ENCODE measurements at regions not wholly inside any gene's neighbourhood (a gene's known extent, or its start where the extent isn't known, plus 50 kb on each side); places are given as distances from the start of the nearest gene placed in this dataset.

DNA sequence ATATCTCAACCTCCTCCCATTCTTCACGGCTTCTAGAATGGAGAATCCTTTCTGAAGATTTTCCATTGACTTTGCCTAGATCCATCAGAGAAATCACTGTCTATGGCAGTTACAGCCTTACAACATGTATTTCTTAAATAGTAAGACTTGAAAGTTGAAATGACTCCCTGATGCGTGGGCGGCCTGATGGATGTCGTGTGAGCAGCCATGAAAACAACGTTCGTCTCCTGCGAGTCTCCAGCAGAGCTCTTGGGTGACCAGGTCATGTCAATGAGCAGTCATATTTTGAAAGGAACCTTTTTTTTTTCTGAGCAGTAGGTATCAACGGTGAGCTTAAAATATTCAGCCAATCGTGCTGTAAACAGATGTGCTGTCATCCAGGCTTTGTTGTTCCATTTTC, 139.9 kb upstream of the C14orf180 start:
- no peak for DNase-seq (ENCODE audit: low read depth)

DNA sequence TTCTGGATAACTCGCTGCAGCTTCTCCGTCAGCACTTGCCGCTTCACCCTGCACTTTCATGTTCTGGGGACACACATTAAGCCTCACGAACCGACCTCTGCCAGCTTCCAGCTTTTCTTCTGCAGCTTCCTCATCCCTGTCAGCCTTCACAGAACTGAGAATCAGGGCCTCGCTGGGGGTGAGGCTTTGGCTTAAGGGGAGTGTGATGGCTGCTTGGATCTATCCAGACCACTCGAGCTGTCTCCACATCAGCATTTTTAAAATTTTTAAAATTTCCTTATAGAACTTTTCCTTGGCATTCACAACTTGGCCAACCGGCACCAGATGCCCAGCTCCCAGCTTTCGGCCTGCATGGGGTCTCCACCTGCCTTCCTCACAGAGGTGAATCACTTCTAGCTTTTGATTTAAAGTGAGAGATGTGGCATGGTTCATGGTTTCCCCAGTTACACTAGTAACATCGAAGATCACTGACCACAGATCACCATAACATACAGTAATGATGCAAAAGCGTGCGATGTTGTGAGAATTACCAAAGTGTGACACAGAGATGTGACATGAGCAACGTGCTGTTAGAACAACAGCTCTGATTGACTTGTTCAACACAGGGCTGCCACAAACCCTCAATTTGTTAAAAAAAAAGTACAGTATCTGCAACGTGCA, 139.1 kb upstream of the C14orf180 start:
- DNase-seq (ENCODE audit: low read depth): no peak

DNA sequence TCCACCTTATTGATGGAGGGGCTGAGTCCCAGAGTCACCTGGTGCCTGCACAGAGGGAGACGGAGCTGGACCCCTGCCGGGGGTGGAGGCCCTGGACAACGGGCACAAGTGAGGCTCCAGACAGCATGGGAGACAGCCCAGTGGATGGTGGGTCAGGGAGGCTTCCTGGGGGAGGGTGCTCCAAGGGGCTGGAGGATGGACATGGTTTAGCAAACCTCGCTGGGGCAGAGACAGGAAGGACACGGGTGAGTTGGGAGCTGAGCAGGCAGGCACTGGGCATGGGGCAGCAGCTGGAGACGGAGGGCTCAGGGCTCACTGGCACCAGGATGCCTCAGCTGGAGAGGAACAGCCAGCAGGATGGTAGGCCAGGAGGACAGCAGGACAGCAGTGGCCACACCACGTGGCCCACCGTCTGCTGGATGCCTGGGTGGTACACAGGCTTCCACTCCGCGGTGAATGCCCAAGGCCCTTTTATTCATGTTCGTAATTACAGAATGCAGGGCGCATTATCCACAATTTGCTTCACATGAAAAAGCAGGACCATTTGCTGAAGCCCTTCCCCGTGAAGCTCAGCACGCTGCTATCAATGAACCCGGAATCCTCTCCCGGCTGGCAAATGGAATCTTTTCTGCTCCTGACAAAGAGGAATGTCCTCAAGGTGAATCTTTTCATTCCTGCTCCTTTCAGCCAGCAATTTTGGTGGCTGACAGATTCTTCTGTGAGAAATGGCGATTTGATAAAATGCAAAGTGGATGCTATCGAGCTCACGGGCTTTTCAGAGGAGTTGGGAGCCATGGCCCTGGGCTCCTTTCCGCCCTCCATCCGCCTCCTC, 138.1 kb upstream of the C14orf180 start:
- DNase-seq (ENCODE audit: low read depth): no peak

DNA sequence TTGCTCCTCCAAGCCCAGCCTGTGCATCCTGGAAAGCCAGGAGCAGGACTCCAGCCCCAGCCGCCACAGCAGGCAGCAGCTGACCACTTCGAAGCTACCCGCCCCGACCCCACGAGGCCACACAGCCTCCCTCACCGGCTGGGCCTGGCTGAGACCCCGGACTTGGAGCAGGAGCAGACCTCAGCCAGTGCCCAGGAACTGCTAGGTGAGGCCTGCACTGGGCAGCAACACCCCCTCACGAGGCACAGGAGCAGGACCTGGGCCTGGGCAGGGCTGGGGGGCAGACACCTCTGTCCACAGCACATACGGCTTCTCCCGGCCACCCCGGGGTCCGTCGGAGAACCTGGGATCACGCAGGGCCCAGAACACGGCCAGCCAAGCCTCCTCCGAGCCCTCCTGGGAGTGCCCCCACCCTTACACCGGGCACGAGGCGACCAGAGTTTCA, 137.4 kb upstream of the C14orf180 start:
- DNase-seq (ENCODE audit: low read depth): no peak

DNA sequence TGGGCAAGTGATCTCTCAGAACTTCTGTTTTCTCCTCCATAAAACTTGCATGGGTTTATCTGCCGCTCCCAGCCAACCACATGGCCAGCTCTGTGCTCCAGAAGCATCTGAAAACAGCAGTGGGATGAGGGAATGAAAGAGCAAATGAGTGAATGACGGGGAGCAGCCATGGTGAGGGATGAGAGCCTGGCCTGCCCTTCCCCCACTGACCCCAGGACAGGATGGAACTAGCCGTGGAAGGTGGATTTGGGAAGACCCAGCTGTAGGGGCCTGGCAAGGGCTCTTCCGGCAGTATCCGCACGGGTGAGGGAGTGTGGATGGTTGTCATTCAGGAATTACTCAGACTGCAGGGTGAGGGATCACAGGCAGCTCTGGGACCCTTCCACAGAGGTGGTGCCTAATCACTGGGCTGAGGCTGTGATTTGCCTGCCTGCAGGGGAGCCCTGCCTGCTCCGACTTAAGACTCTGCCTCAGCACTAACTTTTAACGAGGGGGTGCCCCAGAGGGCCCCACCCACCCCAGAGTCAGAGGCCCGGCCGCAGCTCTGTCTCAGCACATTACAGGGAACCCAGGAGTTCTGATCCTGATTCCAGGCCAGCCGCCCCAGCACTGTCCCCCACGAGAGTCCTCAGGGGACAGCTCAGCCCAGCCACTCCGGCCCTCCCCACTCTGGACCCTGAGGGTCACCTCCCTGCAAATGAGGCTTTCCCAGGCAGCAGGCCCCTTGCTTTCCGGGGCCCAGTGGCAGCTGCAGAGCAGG, 136.8 kb upstream of the C14orf180 start:
- DNase-seq (ENCODE audit: low read depth): no peak

DNA sequence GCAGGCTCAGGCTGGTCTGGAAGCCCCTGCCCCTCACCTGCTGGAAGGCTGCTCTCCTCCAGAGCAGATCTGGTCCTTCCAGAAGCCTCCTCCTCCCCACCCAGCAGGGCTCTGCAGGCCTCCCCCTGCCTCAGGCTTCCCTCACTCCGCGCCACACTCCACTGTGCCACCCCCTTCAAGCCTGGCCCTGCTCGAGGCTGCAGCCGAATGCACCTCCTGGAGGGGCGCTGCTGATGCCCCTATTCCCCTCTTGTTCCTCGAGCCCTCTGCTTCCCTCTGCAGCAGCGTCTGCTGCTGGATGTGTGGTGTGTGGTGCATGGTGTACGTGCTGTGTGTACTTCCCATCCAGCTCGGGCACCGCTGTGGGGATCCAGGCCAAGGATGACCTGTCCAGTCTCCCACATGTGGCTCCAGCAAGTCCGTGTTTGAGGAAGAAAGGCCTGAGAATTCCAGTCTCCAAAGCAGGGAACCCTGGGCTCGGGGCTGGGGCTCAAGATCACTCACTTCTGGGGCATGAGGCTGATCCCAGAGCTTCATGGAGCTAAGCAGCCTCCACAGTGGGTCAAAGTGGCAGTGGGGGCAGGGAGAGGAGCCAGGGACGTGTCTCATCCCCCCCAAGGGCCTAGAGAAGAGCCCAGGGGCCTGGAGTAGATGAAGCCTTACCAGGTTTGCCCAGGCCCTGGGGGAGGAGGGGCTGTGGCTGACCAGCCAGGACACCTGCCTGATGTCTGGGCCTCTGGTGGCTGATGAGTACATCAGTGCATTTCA, 136.0 kb upstream of the C14orf180 start:
- no peak for DNase-seq (ENCODE audit: low read depth)

DNA sequence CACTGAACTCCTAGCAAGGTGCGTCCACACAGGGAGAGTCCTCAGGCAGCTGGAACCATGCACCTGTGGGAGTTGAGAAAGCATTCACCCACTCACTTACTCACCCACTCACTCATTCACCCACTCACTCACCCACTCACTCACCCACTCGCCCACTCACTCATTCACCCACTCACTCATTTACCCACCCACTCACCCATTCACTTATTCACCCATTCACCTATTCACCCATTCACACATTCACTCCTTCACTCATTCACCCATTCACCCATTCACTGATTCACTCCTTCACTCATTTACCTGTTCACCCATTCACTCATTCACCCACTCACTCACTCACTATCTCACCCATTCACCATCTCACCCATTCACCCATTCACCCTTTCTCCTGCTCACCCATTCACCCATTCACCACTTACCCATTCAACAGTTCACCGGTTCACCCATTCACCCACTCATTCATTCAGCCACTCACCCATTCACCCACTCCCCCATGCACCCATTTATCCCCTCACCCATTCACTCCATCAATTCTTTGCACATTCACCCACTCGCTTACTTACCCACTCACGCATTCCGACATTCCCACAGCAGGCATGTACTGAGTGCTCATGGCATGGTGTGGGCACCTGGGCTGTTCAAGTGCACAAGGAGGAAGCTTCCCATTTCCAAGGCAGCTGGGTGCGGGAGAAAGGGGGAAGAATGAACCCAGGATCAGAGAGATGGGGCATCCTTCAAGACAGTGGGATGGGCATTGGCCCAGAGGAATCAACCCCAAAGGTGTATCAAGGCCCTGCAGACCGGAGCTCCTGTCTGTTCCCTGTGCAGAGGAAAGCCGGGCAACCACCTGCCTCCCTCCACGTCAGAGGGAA, 135.2 kb upstream of the C14orf180 start:
- DNase-seq (ENCODE audit: low read depth): no peak

DNA sequence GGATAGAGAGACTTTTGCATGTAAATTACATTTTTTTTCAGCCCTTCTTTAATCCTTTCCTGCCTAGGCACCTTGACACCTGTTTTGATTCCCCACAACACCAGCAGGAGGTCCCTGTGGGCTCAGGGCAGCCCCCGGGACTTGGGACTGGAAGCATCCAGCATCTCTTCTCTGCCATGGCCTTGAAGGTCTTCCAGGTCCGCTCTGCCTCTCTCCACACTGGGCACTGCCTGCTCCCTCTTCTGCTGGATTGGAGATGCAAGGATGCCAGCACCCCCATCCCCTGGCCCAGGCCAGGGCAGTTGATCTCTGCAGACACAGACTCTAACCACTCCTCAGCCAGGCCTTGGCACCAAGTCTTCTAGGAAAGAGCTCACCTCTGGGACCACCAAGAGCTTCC, 134.5 kb upstream of the C14orf180 start:
- DNase-seq (ENCODE audit: low read depth): no peak

DNA sequence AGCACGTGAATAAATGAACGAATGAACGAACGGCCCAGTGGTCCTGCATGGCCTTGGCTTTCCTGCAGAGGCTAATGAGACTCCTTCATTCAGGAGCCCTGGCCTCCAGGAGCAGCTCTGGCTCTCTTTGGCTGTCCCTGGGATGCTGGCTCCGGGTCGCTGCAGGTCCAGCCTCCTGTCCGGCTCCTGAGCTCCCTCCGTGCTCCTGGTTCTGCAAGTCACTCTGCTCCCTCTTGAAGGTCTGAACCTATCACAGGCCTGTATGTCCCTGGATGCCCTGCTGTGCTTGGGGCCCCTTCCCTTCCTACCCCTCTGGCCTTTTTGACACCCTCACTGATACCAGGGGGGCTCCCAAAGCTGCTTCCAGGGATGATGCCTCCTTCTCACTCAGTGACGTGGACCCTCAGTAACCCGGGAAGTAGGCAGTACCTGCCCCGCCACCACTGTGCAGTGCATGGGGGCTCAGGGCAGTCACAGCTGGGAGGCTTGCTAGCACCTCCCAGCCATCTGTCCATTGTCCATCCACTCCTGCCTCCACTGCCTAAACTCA, 133.7 kb upstream of the C14orf180 start:
- no peak for DNase-seq (ENCODE audit: low read depth)

DNA sequence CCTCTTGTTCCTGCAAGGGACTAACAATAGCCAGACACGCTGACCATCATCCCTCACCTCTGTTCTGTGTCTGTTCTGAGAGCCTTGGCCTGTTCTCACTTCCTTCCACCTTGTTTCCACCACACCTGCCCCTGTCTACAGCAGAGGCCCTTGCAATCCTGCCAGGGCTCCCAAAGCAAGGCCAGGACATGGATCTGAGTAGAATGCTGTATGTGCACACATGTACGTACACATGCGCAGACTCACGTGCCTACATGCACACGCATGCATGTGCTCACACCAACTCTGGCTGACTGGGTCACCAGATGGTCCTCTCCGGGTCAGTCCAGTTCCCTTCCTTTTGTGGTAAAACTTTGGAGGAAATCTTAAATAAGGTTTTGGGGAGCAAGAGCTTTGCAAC, 133.0 kb upstream of the C14orf180 start:
- DNase-seq (ENCODE audit: low read depth): no peak

DNA sequence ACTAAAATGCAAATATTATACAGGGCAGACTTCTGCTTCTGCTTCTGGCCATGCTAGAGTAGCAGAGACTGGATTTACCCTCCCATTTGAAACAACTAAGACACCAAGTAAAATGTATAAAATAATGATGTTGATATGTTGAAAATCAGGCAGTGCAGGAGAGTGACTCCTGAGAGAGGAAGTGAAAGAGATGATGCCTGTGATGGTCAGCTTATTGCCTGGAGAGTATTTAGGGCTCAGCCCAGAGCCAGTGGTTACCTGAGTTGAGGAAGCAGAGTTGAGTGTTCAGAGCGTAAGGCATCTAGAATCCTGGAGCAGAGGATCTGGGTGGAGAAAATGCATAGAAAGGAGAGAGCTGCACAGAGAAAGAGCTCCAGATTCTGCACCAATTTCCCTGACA, 131.8 kb upstream of the C14orf180 start:
- no peak for DNase-seq (ENCODE audit: low read depth)

DNA sequence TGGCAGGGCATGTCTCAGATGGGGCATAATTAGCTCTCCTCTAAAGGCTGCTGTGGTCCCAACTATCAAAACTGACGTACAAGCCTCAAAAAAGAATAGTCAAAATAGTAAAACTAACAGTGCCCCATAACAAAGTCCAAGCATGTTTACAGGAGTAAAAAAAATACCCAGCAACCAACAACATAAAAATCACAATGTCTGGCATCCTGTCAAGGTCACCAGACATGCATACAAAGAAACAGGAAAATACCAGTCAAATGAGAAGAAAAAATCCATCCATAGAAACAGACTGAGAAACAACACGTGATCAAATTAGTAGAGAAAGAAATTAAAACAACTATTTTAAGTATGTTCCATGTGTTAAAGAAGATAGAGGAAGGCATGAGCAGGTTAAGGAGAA, 131.2 kb upstream of the C14orf180 start:
- DNase-seq (ENCODE audit: low read depth): no peak

DNA sequence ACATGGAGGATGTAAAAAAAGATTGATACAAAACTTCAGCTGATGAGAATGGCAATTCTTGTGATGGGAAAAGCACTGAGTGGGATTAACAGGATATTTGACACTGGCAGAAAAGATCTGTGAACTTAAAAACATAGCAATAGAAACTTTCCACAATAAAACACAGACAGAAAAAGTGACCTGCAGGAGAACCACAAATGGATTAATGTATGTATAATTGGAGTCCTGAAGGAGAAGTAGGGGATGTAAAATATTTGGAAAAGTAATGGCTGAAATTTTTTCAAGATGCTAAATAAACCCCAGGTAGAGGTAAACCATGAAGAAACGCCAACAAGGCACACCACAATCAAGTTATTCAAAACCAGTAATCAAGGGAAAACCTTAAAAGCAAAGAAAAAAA, 130.8 kb upstream of the C14orf180 start:
- no peak for DNase-seq (ENCODE audit: low read depth)

DNA sequence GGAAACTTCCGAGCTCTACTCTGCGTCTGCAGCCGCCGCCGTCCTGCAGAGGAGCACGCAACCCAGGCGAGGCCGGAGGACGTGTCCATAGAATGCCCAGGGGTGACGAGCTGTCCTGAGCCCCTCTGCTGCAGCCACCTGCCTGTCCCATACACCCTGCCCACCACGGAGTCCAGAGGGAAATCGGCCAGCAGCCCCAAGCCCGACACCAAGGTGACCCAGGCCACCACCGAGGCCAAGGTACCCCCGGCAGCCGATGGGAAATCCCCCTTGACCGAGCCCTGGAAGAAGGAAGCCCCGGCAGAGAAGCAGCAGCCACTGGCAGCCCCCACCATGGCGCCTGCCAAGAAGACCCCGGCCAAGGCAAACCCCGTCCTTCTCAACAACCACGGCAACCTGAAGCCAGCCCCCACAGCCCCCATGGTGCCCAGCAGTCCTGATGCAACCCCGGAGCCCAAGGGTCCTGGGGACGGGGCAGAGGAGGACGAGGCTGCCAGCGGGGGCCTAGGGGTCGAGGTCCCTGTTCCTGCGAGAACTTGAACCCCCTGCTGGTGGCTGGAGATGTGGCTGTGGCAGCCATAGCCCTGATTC, 128.7 kb upstream of the C14orf180 start:
- DNase-seq (ENCODE audit: low read depth): no peak

DNA sequence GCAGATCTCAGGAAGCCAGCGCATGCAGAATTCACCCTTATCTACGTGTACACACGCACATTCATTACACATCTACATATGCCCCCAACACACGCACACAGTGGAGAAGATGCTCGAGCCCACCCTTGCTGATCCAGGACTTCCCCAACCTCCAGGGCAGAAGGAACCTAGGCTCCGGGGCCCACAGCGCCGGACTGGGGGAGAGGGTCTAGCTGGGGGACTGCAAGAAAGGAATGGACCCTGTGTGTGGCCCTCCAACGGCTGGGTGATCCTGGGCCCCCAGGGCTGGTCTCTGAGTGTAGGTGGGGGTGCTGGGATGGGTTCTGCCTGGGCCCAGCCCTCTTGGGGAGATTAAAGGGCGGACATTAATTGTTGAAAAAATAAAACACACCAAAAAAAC, 128.1 kb upstream of the C14orf180 start:
- DNase-seq (ENCODE audit: low read depth): no peak

DNA sequence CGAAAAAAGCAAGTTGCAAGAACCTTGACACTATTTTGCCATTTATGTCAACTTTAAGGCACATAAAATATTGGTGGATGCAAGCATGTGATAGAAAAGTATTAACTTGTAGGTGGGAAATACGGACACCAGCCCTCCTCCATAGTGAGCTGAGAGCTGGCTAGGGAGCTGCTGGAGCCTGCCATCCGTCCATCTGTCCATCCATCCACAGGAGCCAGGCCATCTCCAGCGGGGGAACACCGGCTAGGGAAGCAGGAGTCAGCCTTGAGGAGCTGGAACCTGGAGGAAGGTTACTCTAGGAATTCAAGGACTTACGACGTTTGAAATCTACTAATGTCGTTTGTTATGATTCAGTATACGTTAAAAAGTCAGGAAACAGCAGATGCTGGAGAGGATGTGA, 120.7 kb upstream of the C14orf180 start:
- DNase-seq (ENCODE audit: low read depth): no peak

DNA sequence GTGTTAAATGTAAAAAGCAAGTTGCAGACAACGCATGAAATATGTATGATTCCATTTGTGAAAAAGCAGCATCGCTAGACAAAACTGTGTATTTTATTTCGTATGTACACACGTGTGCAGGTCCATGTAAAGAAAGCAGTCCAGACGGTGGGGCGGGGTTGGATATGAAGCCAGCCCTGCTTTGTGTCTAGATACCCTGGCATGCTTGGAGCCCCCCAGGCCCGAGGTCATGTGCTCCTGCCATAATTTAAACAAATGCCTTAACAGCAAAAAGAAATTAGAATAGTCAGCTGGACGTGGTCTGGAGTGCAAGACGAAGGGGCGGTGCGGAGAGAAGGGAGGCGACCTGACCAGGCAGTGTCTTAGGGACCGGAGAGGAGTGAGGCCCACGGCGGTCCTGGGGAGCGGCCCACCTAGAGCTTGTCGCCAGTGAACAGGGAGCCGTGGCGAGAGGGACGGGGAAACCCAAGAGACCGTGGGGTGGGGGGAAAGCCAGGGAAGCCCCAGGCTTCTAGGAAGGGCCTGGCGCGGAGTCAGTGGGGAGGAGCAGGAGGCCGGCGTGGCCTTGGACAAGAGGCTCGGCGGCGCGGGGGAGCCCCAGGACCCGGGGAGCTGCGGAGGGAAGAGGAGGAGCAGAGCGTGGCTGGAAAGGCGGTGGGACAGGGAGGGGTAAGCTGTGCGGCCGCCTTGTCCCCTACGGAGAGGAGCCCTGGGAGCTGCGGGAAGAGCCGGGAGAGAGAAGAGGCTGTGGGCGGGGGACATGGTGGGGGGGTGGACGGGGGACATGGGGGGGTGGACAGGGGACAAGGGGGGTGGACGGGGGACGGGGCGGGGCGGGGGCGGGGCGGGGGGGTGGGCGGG, 118.5 kb upstream of the C14orf180 start:
- DNase-seq (ENCODE audit: low read depth): peak; percentile 29

DNA sequence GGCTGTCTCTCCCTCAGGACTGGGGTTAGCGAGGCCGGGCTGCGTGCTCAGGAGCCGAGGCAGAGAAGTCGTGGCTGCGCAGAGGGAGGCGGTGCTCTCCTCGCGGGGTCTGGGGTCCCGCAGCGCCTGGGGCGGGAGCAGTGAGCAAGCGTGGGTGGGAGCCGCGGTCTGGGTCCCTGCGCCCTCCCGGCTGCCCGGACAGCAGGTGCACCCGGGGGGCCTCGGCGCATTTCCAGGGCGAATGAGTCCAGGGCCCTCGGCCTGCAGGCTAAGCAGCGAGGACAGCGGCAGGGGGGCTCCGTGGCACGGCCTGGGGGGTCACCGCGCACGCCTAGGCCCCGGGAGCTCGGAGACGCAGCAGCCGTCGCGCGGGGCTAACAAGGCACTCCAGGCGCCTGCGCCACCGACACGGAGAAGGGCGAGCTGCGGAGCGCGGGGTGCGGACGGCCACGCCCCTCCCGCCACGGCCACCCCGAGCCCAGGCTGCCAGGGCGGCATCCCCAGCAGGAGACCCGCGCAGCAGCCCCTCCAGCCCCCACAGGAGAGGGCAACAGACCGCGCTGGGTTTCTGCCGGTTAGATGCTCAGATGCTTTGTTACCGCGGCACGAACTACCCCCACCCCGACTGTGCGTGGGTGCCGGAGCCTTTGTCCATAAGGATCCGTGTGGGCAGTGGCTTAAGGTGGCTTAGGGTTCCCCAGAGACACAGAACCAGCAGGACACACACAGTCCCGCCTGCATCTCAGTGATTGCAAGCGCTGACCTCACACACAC, 117.7 kb upstream of the C14orf180 start:
- no peak for DNase-seq (ENCODE audit: low read depth)

All from Daoy (cell line).